HG03575 (cell line): ENCODE measurements at regions not wholly inside any gene's neighbourhood (a gene's known extent, or its start where the extent isn't known, plus 50 kb on each side); places are given as distances from the start of the nearest gene placed in this dataset.
"Not testable (repeated sequence)": the region's sequence is repeated elsewhere in the genome, so short reads cannot be mapped to it uniquely, and the experiment has no call there.

Source experiments
- ATAC-seq: cut with Tn5 transposase; IDR thresholded peaks from one replicate; pipeline ENCODE4 v1.9.1; 2021; ENCODE audit not compliant: unreplicated experiment, insufficient number of reproducible peaks, low FRiP score; ENCODE audit errors: extremely low read depth

DNA sequence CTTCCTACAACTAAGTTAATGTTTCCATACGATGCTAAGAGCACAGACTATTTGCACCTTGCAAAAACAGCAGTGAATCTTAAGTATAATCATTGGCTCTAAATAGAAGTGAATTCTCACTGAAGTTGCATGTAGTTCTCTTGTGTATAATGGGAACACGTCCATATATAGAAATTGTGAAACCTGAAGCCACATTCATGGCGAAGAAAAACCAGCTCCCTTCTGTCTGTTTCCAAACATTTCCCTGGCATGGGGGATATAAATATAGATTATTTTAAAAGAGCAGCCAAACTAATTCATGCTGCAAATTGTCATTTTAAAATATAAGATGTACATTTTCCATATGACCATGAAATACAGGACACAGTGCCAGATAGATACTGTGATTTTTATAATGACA is 71.1 kb downstream of the TRAM1L1 start:
- no peak for ATAC-seq

DNA sequence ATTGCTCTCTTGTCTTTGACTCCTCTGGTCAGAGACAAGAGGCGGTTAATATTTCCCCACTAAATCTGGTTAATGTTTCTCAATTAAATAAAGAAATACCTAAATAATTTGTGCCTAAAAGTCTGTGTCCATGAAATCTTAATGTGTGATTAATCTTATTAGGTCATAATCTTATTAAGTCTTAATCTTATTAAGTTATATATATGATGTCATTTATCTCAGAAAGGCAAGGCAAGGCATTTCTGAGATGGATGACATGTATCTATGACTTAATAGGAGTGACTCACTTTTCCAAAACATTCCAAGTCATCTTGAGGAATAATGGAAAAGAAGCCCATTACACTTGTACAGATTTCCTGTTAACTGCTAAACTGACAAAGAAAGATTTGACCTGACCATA is 74.7 kb downstream of the TRAM1L1 start:
- ATAC-seq = no peak

DNA sequence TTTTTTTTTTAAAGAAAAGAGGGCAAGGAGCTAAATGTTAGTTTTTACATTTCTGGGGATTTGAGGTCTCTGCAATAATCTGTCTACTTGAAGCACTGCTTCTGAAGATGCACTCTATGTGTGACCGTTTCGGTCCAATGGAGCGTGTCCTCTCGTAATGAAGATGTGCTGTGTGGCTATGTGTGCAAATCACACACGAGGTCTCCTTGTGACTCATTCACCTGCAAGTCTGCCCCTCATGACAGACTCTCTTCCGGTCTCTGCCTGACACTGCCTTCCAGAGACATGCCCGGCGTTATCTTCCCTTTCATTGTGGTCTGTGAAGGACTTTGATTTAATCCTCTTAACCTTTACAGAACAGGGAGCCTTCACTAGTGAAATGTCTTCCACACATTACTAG is 84.3 kb downstream of the TRAM1L1 start:
- ATAC-seq = peak; percentile 76

DNA sequence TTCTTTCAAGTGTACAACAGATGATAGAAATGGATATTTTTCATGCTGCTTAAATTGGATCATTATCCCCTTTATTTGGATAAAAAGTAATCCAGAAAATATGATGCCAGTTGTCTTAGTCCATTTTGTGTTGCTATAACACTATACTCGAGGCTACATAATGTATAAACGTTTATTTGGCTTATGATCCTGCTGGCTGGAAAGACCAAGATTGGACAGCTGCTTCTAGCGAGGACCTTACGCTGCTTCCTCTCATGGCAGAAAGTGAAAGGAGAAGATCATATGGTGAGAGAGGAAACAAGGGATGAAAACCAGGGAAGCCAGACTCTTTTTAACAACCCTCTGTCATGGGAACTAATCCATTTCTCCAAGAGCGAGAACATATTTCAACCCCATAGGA is 102.7 kb downstream of the TRAM1L1 start:
- ATAC-seq = no peak

DNA sequence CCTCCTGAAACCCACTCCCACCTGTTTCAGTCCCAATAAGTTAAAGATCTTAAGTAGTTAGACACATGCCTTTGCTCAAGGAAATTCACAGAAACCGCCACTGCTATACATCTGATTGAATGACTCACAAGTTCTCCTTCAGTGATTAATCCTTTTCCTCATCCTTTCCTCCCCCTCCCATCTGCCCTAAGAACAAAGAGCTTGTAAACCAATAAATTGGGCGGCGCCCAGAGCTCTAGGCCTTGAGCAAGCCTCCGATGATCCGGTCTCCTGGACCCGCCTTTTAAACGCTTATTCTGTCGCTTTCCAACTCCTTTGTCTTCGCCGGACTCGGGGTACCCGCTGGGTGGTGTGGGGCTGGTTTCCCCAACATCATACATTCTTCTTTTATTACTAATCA is 104.9 kb downstream of the TRAM1L1 start:
- ATAC-seq = not testable (repeated sequence)

DNA sequence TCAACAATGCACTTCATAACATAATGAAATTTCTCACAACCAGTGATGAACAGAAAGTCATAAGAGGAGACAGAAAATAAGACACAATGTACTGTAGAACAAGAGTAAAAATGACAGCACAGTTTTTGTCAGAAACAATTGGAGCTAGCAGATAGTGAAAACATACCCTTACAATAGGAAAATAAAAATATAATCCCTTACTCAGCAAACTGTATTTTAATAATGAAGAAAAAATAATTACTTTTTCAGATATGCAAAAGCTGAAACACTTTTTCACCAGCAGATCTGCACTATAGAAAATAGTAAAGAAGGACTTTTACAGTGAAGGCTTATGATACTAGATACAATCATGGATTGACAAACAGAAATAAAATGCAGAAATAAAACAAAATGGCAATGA is 126.3 kb downstream of the TRAM1L1 start:
- no peak for ATAC-seq

DNA sequence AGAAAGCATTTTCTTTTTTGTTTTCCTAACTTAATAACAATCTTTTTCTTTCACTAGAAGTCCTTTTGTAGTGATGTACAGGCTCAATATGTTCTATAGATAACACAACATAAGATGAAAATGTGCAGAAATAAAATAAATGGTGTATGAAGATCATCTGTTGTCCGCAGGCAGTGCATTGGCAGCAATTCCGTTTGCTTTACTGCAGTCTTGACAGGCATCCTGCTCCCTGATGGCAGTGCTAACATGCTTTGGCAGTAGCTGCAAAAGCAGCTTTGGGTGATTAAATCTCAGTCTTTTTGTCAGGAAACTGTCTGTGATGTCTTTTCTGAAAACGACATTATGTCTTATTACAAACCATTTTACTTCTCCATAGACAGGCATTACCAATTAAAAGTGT is 131.4 kb downstream of the TRAM1L1 start:
- no peak for ATAC-seq

DNA sequence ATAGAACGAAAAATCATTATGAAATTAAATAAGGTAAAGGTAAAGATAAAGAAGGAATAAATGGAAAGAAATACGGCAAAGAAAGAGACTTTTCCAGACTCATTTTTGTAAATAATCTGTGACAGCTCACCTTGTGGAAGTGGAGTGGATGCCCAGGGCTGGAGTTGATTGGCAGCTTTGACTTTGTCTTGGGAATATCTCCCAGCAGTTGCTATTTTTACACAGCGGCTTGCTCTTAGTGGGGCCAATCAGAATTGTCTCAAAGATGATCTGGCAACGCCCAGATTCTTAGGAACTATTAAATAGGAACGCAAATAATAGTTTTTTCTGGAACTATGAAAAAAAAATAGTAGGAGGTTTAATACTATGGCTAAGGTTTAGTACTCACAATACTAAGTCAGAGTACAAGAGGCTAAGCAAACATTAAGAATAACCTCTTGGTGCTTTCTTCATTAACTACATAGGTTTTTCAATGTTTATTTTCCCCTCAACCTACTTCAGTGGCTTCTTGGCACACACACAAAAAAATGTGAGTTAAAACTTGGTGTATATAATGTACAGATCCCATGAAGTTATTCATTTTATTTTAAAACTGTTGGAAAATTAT is 132.7 kb downstream of the TRAM1L1 start:
- no peak for ATAC-seq

DNA sequence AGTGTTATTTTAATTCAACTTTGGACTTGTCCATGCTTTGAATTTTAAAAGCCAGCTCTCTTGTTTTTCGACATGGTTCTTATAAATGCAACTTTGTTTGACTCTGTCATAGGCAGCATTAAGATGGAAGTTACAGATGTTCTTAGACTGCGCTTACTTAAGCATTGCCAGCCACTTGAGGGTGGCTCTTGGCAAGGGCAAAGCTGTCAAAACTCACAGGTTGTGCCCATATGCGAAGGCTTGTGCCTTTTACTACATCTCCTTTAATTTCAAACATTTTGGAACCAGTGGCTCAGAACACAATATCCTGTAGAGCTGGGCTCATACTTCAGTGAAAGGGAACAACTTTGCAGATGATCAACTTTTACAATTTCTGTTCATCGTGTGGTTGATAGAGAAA is 135.5 kb downstream of the TRAM1L1 start:
- no peak for ATAC-seq

DNA sequence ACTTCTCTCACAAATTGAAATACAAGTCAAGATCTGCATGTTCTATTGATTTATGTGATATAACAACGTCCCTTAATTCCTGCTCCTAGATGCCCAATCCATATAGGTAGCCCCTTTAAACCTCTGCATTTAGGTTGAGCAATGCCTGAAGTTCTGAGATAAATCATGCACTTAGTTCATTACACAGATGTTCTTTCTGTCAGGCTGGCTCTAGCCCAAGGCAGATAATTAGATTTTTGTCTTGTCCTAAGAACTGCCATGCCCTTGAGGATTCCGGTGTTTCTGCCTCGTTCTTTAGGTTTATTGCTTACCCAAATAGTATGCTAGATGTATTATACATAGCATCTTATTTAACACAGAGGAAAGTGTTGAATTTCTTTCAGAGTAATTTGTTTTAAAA is 143.1 kb downstream of the TRAM1L1 start:
- ATAC-seq = no peak

DNA sequence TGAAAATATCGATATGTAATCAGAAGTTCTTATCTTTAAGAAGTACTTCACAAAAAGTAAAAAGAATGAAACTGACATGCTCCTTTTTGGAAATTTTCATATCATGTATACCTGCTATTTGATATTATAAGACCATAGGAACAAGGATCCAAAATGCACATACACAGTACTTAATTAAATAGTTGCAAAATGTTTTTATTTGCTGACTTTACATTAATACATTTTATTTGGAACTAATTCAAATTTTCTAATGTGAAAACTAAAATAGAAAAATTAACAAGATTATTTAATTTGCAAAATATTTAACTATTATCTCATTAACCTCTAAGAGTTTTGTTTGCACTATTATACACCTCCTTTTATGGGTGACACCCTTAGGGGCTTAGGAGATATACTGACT is 155.0 kb downstream of the TRAM1L1 start:
- ATAC-seq = no peak

DNA sequence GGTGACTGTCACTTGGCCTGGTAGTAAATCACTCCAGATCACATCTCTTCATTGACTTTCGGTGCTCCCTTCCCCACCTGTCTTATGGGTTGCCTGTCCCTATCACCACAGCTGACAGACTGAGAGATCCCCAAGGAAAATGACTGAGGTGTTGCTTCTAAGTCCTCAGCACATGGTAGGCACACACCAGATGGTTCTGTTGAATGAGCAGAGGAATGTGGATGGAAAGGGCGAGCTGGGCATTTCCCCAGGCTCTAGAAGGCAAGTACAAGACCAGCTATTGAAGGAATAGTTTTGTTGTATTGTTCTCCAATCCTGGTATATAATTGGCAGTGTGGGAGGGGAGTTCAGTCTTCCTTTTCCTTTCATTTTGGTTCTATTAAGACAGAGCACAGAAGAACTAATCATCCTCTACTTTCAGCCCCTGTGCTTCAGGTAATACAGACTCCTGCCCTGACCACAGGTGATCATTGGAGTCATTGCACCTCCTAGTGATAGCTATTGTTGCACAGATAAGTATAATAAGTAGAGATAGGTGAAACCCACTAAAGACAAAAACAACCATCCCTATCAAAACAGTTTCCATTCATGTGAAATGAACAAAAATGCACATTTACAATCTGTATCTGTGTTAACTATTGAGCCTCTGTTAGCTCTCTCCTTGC is 158.6 kb downstream of the TRAM1L1 start:
- no peak for ATAC-seq

DNA sequence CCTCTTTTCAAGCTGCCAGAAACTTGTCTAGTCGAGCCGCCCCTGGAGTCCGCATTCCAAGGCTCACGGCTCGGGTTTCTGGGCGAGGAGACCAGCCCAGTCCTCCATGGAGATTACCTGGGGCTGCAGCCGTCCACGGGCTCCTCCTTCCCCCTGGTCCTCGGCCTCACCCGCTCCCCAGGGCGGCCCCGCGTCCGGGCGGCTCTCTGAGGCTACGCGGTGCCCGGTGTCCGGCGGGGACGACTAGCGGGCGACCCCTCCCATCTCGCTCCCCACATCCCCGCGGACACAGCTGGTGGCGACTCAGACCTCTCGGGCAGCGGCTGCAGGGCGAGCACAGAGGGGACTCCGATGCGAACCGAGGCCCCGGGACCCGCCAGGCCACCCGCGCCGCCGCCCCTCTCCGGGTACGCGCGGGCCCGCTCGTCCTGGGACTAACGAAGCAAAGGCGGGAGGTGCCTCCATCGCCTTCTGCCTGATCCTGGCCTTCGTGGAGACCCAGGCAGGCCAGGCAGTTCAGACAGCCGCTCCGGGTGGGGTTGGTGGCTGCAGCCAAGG is 159.4 kb downstream of the TRAM1L1 start:
- ATAC-seq = no peak

DNA sequence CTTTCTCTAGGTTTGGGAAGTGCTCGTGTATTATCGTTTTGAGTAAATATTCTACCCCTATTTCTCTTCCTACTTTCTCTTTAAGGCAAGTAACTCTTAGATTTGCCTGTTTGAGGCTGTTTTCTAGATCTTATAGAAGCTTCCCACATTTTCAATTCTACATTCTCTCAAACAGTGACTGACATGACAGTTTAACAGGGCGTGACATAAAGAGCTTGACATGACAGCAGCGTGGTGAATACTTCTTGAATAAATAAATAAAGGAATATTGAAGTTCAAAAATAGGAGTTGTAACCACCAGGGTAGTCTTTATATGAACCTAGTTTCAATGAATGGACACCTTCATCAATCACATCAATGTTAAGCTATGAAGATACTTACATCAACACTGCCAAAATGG is 162.0 kb downstream of the TRAM1L1 start:
- ATAC-seq = no peak

DNA sequence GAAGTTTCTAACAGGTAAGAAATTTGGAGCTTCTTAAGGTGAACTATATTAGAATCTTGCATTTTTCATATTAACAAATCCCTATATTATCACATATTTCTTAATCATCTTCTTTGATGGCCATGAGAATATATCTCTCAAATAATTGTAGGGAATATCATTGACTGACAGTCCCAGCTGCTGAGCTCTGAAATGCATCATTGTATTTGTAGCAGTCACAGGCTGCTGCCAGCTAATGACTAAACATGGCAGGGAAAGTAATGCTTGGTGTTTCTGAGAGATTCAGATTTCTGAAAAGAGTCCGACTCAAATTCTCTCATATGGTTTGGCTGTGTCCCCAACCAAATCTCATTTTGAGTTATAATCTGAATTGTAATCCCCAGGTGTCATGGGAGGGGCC is 171.9 kb downstream of the TRAM1L1 start:
- no peak for ATAC-seq

DNA sequence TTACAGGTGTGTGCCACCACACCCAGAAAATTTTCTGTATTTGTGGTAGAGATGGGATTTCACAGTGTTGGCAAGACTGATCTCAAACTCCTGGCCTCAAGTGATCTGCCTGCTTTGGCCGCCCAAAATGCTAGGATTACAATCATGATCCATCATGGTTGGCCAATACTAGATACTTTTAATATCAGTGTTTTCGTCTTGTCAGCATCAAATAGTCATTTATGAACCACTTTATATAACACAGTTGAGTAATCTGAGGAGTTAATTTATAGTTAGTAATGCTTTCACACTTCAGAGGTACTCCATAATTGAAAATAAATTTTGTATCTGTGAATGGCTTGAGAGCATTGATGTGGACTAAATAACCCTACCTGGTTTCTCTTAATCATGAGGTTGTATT is 178.6 kb downstream of the TRAM1L1 start:
- no peak for ATAC-seq

DNA sequence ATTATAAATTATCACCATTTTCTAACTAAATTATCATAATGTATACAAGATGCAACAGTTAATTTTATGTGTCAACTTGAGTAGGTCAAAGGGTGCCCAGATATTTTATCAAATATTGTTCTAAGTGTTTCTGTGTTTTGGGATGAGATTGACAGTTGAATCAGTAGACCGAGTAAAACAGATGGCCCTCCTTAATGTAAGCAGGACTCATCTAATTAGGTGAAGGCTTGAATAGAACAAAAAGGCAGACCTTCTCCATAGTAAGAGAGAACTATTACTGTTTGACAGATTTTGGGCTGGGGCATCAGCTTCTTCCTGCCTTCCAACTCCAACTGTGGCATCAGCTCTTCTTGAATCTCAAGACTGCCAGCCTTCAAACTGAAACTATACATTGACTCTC is 185.8 kb downstream of the TRAM1L1 start:
- ATAC-seq = no peak

DNA sequence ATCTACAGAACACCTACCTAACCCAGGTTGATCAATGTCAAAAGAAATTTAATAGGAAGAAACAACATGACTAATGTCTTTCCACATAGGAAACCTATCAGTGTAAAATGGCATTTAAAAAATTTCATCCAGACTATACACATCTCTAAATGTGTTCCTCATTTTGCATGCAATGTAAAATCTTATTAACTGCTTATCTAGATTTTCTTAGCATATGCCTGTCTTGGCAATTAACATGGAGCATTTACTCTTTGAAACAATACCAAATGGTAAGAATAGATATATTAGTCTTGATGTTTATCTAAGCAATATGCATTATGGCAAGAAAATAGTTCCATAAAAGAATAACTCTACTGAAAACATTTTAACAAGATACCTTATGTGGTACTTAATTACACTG is 199.8 kb downstream of the TRAM1L1 start:
- ATAC-seq = no peak

DNA sequence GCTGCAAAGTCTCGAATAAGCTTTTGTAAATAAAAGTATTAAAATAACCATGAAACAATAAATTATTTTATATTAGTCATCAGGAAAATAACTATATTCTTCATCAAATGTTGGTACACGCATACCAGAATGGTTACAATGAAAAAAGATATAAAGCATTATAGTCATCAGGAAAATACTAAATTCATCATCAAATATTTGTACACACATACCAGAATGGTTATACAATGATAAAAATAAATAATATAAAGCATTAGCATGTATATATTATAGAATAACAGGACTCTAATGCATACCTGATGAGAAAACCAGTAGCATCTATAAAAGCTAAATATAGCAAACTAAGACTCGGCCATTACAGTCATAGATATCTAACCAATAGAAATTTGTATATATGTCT is 202.9 kb downstream of the TRAM1L1 start:
- no peak for ATAC-seq

DNA sequence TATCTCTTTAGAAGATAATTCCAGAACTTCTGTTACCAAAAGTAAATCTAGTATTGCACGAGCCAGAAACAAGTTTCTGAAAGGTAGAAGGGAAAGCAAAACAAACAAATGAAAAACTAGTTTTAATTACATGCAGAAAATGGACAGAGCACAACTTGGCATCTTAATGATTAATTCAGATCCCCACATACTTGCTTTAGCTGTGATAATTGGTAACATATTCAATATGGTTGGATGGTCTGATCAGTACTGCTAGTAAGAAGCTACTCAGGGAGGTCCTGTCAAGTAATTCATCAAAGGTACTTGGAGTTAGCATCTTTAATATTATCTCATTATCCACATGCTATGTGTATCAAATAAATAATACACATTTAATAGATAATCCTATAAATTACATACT is 204.3 kb downstream of the TRAM1L1 start:
- no peak for ATAC-seq

DNA sequence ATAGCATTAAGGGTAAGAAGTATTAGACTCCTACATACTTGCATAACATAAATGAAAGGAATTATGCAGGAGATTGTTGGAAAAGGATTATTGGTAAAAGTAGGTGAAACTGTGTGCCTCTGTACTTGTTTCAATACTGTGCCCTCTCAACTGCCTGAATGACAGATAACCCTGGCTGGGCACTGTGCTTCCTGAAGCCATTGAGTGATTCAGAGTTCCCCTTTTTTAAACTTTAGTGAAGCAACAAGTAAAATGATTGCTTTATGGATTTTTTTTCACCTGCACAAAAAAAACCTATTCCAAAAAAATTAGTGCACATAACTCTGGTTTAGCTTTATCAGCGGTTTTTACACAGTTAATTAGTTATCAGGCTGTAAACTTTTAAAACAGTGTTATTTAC is 204.8 kb downstream of the TRAM1L1 start:
- no peak for ATAC-seq
